ENCODE measurements at regions not wholly inside any gene's neighbourhood (a gene's known extent, or its start where the extent isn't known, plus 50 kb on each side); places are given as distances from the start of the nearest gene placed in this dataset.

DNA sequence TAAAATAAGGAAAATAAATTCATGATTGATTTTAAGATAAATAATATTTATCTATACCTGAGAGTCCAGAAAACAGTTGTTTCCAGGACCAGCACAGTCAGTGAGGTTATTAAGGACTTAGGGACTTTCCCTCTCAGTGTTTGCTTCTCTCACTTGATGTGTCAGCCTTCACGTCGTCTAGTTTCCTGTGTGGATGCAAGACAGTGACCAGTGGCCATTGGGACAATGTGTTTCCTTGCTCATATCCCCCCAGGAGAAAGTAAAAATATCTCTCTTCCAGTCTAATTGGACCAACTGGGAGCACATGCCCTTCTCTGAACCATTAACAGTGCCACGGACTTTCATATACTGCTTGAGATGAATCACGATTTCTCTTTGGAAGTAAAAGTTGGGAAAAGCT lies 157.8 kb upstream of the CTNNB1 start:
- no peak for DNase-seq (ENCODE audit: low read depth)

- no peak for DNase-seq (ENCODE audit: low read depth)
These were observed 157.4 kb upstream of the CTNNB1 start for GRCh38 chr3:41041899-41042298.

- no peak for DNase-seq (ENCODE audit: low read depth)
These were observed 154.8 kb upstream of the CTNNB1 start for GRCh38 chr3:41044523-41044922.

DNA sequence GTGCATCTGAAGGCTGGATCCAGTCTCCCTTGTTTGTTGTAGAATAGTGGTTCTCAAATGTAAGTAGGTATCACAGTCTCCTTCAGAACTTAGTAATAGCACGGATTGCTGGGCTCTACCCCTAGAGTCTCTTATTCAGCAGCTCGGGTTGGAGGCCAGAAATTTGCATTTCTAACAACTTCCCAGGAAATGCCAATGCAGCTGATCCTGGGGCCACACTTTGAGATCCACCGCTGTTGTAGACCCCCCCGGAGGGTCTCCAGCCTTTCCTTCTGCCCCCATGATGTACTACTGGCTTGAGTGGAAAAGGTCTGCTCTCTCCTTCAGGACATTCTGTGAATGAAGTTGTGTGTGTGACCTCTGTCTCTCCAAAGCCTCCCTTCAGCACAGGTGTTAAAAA lies 153.8 kb upstream of the CTNNB1 start:
- DNase-seq (ENCODE audit: low read depth): no peak

GRCh38 chr3:41050144-41050543 lies 149.2 kb upstream of the CTNNB1 start:
- DNase-seq (ENCODE audit: low read depth): no peak

GRCh38 chr3:41053220-41053619 lies 146.1 kb upstream of the CTNNB1 start:
- no peak for DNase-seq (ENCODE audit: low read depth)

DNA sequence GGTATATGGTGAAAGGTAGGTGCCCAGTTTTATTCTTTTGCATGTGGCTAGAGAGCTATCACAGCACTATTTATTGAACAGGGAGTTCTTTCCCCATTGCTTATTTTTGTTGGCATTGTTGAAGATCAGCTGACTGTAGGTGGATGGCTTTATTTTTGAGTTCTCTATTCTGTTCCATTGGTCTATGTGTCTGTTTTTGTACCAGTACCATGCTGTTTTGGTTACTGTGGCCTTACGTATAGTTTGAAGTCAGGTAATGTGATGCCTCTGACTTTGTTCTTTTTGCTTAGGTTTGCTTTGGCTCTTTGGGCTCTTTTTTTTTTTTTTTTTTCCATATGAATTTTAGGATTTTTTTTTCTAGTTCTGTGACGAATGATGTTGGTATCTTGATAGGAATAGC lies 139.2 kb upstream of the CTNNB1 start:
- DNase-seq (ENCODE audit: low read depth): no peak

GRCh38 chr3:41064070-41064469 lies 135.2 kb upstream of the CTNNB1 start:
- no peak for DNase-seq (ENCODE audit: low read depth)

DNA sequence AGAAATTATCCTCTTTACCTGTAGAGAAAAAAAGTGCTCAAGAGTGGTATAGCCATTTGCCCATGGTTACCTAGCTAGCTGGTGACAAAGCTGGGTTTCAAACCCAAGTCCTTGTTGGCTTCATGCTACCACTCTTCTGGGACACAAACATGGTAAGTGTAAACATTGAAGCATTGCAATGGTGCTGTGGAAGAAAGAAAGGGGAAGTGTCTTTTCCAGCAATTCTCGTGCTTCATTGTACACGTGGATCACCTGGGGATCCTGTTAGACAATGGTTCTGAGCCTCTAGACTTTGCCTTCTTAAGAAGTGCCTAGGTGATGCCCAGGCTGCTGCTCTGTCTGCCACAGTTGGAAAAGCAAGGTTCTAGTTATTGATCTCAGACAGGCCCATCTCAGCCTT lies 134.8 kb upstream of the CTNNB1 start:
- no peak for DNase-seq (ENCODE audit: low read depth)

DNA sequence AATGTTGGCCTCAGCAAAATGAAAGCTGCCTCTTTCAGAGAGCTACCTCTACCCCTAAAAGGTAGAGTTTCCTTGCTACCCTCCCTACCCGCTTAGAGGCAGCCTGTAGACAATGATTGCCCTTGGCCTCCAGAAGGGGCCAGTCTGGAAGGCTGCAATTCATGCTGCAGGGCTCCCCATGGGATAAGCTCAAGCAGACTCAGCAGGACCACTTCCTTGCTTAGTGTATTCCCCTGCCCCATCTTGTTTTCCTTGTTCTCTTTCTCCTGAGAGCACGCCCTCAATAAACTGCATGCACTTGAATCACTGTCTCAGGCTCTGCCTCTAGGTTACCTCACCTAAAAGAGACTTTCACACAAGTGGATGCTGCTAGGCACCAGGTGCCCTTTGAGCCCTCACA lies 134.0 kb upstream of the CTNNB1 start:
- DNase-seq (ENCODE audit: low read depth): no peak

DNA sequence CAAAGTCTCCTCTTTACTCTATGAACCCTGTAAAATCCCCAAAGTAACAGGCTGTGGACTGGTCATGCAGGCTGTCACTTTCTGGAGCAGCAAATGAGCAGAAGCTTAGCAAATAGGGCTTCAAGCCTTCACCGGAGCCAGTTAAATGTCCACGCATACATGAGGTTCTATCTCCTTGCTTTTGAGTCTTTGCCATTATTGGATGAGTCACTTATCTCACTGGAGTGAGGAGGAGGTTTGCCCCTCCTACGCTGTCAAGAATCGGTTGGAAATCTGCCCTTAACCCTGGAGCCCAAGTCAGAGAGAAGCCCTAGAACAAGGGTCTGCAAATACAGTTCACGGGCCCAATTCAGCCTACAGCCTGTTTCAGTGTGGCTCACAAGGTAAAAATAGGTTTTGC lies 126.1 kb upstream of the CTNNB1 start:
- DNase-seq (ENCODE audit: low read depth): no peak

DNA sequence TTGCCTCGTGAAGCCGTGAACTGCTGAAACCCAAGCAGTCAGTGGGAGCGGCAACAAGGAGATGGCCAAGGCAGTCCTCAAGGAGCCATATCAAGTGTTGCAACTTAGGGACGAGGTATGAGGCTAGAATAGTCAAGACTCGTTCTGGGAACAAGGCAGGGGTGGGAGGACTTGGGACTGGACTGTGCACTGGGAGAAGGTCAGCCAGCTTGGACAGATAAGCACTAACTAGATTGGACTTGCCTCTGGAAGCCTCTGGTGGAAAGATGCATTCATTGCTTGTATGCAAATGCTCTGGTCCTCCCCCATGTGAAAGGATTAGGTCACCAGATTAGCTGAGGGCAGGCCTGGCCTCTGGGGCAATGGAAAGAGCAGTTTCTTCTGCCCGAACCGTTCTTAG lies 123.3 kb upstream of the CTNNB1 start:
- DNase-seq (ENCODE audit: low read depth): no peak

- DNase-seq (ENCODE audit: low read depth): no peak
These were observed 122.9 kb upstream of the CTNNB1 start for GRCh38 chr3:41076399-41076798.

GRCh38 chr3:41080141-41080540 lies 119.2 kb upstream of the CTNNB1 start:
- no peak for DNase-seq (ENCODE audit: low read depth)

- no peak for DNase-seq (ENCODE audit: low read depth)
These were observed 110.4 kb upstream of the CTNNB1 start for GRCh38 chr3:41088882-41089281.

- no peak for DNase-seq (ENCODE audit: low read depth)
These were observed 109.7 kb upstream of the CTNNB1 start for GRCh38 chr3:41089566-41089965.

DNA sequence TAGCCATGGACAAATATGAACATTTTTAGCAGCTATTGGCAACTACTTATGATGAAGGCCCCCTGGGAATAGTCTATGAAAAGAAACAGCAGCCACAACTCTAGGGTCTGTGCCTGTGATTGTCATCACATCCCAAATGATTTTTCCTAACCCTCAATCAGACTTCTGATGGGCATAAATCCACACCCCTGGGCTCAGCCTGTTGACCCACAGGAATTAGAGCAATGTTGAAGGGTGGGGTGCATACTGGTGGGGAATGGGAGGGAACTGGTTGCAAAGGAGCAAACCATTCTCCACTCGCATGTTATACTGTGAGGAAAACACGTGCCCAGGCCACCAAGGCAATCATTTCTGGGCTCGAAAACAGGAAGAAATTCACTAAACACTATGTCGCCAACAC lies 106.5 kb upstream of the CTNNB1 start:
- DNase-seq (ENCODE audit: low read depth): no peak

- no peak for DNase-seq (ENCODE audit: low read depth)
These were observed 105.8 kb upstream of the CTNNB1 start for GRCh38 chr3:41093476-41093875.

DNA sequence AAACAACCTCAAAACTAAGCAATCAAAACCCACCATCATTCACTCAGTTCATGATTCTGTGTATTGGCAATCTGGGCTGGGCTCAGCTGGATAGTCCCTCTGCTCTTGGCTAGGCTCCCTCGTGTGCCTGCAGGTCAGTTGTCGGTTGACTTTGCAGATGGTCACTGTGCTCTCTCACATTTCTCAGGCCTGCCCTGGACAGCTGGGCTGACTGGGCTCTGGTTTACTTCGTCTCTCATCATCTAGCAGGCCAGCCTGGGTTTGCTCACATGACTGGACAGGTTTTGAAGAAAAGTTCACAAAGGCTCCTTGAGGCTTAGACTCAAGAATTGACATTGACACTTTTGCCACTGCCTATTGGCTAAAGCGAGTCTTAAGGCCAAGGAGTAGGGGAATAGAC lies 105.0 kb upstream of the CTNNB1 start:
- DNase-seq (ENCODE audit: low read depth): no peak

DNA sequence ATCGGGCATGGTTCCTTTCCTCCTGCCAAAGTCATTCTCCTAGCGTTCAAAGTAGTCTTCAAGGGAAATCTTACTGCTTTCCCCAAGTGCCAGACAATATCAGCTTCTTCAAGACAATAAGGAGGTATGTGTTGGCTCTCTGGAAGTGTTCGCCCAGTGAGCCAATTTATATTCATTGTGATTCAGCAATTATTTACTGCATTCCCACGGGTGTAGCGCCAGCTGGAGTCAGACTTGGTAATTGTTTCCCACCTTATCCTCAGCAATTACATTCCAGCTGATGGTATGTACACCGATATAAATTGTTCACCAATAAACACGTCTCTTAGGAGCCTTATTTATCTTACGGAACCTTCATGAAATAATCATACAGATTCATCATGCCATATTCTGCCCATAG lies 103.6 kb upstream of the CTNNB1 start:
- no peak for DNase-seq (ENCODE audit: low read depth)

- DNase-seq (ENCODE audit: low read depth): no peak
These were observed 101.3 kb upstream of the CTNNB1 start for GRCh38 chr3:41097896-41098496.

DNA sequence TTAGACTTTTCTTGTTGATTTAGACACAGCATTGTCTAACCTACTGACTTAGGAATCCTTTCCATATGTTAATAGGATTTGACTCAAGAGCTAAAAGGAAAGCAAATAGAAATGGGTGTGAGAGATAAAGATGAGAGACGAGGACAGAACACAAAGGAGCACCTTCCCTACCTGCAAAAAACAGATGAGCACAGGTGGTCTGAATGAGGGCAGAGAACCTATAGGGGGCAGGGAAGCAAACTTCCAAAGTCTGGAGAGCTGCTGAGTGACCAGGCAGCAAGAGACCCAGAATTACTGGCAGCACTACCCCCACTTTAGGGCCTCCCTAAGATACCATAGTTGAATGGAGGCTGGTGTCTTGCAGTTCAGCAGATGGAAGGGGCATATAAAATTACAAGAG lies 98.1 kb upstream of the CTNNB1 start:
- no peak for DNase-seq (ENCODE audit: low read depth)

DNA sequence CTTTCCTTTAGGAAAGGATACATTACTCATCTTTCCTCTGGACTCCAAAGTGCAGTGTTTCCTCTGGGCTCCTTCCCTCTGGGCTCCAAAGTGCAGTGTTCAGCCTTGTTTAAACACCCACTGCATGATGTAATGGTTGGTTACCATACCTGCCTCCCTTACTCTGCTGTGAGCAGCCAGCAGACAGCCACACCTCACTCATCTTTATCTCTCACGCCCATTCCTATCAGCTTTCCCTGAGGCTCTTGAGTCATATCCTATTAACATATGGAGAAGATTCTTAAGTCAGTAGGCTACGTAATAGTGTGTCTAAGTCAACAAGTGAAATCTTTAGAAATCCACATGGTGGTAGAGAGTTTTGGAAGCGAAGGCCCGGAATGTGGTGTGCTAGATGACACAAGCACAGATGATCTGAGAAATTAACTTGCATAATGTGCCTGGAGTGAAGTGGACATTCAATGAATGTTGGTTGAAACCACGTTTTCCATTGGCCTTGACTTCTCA lies 97.2 kb upstream of the CTNNB1 start:
- no peak for DNase-seq (ENCODE audit: low read depth)

- no peak for DNase-seq (ENCODE audit: low read depth)
These were observed 96.6 kb upstream of the CTNNB1 start for GRCh38 chr3:41102750-41103149.

DNA sequence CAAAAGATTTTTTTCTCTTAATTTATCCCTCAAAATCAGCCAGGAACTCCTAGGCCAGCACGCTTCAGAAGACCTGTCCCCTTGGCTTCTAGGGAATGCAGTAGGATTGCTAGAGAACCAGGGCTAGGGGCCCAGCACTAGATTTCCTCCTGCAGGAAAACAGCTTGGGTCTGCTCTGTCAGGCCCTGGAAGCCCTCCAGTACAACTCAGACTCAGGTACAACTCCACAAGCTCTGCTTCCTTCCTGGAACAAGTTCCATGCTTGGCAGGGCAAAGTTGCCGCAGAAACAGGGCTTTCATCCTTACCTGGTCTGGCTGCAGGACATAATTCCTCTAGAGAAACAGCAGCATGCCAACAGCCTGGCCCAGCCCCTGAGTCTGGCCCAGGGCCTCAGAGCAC lies 96.1 kb upstream of the CTNNB1 start:
- no peak for DNase-seq (ENCODE audit: low read depth)

Measured in stimulated activated CD8-positive, alpha-beta memory T cell treated with anti-CD3 and anti-CD28 coated beads, Interleukin-15, amount 100 ng/mL, for 1 hour (primary cell).